Large intestine (tissue), 3 donors: ENCODE measurements at regions not wholly inside any gene's neighbourhood (a gene's known extent, or its start where the extent isn't known, plus 50 kb on each side); places are given as distances from the start of the nearest gene placed in this dataset.

Source experiments
- DNase-seq, 2 donors: peaks; one replicate each; pipeline versions ENCODE4 v3.0.0 to v3.0.0-alpha.2; 2013
- H3K27ac ChIP-seq: one replicate; pipeline ENCODE4 v1.5.1; 2013; ENCODE audit warnings: low read length
- H3K27me3 ChIP-seq: 2 replicates; pipeline ENCODE4 v1.6.1; 2013; ENCODE audit warnings: low read length; ENCODE audit not compliant: control insufficient read depth, insufficient read depth
- H3K36me3 ChIP-seq: 2 replicates; pipeline ENCODE4 v1.6.1; 2013; ENCODE audit warnings: low read length; ENCODE audit not compliant: control insufficient read depth, insufficient read depth
- H3K4me1 ChIP-seq: one replicate; pipeline ENCODE4 v1.6.1; 2013; ENCODE audit warnings: low read length; ENCODE audit not compliant: control insufficient read depth, insufficient read depth
- H3K4me3 ChIP-seq: one replicate; pipeline ENCODE4 v1.5.1; 2013; ENCODE audit warnings: low read length
- H3K9me3 ChIP-seq: one replicate; pipeline ENCODE4 v1.6.1; 2013; ENCODE audit warnings: mild to moderate bottlenecking, low read depth, low read length, moderate library complexity; ENCODE audit not compliant: control insufficient read depth
- WGBS: methylation state at CpG from one replicate; pipeline ENCODE4 v1.1.5; 2013; ENCODE audit warnings: low lambda C conversion rate; ENCODE audit not compliant: insufficient coverage; 5-methylcytosine and 5-hydroxymethylcytosine counted together

DNA sequence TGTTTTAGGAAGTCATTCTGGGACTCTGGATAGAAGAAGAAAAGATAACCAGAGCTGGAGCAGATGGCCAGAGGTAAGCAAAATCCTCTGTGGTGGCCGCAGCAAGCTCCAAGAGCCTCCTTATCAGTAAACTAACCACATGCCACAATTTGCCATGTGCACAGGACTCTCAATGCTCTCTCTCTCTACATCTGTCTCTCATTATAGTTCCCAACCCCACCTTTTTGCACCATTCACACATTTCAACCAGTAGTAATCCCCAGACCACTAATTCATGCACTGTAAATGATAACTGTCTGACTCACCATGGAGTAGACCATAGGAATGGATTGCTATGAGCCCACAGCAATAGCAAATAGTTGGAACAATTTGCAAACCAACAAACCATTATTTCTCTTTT is 526.1 kb downstream of the TLR4 start:
- Histone ChIP-seq H3K4me1 (no peaks in the 10 kb centered on the region), H3K36me3 (no peaks in the 10 kb centered on the region), H3K9me3 (no peaks in the 10 kb centered on the region), H3K27ac (no peak overlapping the region), H3K27me3 (no peaks in the 10 kb centered on the region), H3K4me3 (no peak overlapping the region)
- DNase-seq: no peak
- no CpG with 5 or more reads among the region's 1 CpG for WGBS

DNA sequence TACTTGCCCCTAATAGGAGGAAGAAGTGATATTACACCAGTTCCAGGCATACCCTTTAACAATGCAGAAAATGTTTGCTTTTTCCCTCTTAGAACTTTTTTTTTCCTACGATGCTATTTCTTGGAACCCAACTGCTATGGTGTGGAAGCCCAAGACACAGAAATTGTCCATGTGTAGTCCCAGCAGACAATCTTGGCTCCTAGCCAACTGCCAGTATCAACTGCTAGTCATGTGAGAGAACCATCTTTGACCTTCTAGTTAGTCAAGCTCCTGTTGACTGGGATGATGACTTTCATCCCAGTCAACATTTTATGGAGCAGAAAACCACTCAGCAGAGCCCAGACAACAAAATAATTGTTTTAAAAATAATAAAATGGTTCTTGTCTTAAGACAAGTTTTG is 532.4 kb downstream of the TLR4 start:
- H3K27me3 ChIP-seq: no peaks in the 10 kb centered on the region
- DNase-seq: no peak
- H3K36me3 ChIP-seq: no peaks in the 10 kb centered on the region
- no CpG with 5 or more reads among the region's 1 CpG for WGBS
- H3K4me1 ChIP-seq: no peaks in the 10 kb centered on the region
- no peaks in the 10 kb centered on the region for H3K9me3 ChIP-seq
- no peak overlapping the region for H3K4me3 ChIP-seq
- H3K27ac ChIP-seq: no peak overlapping the region

GRCh38 chr9:118238139-118238538 is 533.9 kb downstream of the TLR4 start:
- Histone ChIP-seq H3K36me3 (no peaks in the 10 kb centered on the region), H3K4me3 (no peak overlapping the region), H3K27ac (no peak overlapping the region), H3K4me1 (no peaks in the 10 kb centered on the region), H3K9me3 (no peaks in the 10 kb centered on the region), H3K27me3 (no peaks in the 10 kb centered on the region)
- DNase-seq: no peak

- no peaks in the 10 kb centered on the region for H3K4me1 ChIP-seq
- H3K4me3 ChIP-seq: no peak overlapping the region
- H3K27me3 ChIP-seq: no peaks in the 10 kb centered on the region
- no peak overlapping the region for H3K27ac ChIP-seq
- no peak for DNase-seq
- H3K9me3 ChIP-seq: no peaks in the 10 kb centered on the region
- no CpG with 5 or more reads among the region's 2 CpGs for WGBS
- H3K36me3 ChIP-seq: no peaks in the 10 kb centered on the region
Measured at GRCh38 chr9:118252027-118252426, 547.8 kb downstream of the TLR4 start.

GRCh38 chr9:118262191-118262590 is 558.0 kb downstream of the TLR4 start:
- Histone ChIP-seq H3K9me3 (no peaks in the 10 kb centered on the region), H3K27ac (no peak overlapping the region), H3K4me3 (no peak overlapping the region), H3K36me3 (no peaks in the 10 kb centered on the region), H3K4me1 (no peaks in the 10 kb centered on the region), H3K27me3 (no peaks in the 10 kb centered on the region)
- DNase-seq: no peak
- no CpG with 5 or more reads among the region's 1 CpG for WGBS

GRCh38 chr9:118263949-118264348 is 559.7 kb downstream of the TLR4 start:
- no peaks in the 10 kb centered on the region for H3K9me3 ChIP-seq

DNA sequence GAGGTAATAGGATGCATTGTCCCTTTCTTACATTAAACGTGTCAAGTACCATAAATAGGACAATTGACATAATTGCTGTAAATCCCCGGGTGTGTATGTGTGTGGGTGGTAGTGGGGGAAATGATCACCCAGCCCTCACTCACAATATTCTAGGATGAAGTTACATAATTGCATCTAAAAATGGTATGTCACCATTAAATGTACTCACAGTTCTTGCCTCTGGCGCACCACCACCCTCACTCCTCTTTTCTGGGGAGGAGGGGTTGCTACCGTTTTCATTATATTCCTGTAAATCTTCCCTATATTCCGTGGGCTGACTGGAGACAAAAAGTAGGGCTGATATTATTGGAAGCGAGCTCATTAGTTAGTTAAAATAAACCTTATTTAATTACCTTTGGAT is 563.8 kb downstream of the TLR4 start:
- Histone ChIP-seq H3K27ac (no peak overlapping the region), H3K9me3 (no peaks in the 10 kb centered on the region), H3K27me3 (no peaks in the 10 kb centered on the region), H3K4me3 (no peak overlapping the region), H3K4me1 (no peaks in the 10 kb centered on the region), H3K36me3 (no peaks in the 10 kb centered on the region)
- 89% methylated on average over 3 of the region's 6 CpGs for WGBS
- no peak for DNase-seq

More at GRCh38 chr9:118263949-118264348, 559.7 kb downstream of the TLR4 start:
- Histone ChIP-seq H3K27ac (no peak overlapping the region), H3K4me1 (no peaks in the 10 kb centered on the region), H3K27me3 (no peaks in the 10 kb centered on the region), H3K4me3 (no peak overlapping the region), H3K36me3 (no peaks in the 10 kb centered on the region)
- no peak for DNase-seq

DNA sequence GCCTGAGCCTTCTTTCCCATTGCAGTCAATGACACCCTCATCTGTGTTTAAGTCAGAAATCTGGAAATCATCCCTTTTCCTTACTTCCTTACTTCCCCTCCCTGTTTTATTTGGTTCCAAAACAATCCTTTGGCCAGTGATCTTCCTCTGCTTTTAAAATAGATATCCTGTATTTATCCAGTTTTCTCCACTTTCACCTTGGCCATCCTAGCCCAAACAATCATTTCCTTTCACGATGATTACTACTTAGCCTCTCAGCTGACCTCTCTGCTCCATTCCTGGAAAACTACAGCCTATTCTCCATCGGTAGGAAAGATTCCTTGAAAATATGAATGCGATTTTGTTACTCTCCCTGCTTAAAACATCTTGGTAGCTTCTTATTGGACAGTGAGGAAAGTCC is 565.4 kb downstream of the TLR4 start:
- no peaks in the 10 kb centered on the region for H3K9me3 ChIP-seq
- 71% methylated on average over 1 of the region's 3 CpGs for WGBS
- H3K27me3 ChIP-seq: no peaks in the 10 kb centered on the region
- no peak for DNase-seq
- H3K4me3 ChIP-seq: no peak overlapping the region
- no peak overlapping the region for H3K27ac ChIP-seq
- H3K4me1 ChIP-seq: no peaks in the 10 kb centered on the region
- no peaks in the 10 kb centered on the region for H3K36me3 ChIP-seq

- no peak for DNase-seq
- Histone ChIP-seq H3K4me3 (no peak overlapping the region), H3K36me3 (no peaks in the 10 kb centered on the region), H3K4me1 (no peaks in the 10 kb centered on the region), H3K27me3 (no peaks in the 10 kb centered on the region), H3K27ac (no peak overlapping the region), H3K9me3 (no peaks in the 10 kb centered on the region)
- 40% methylated on average over 1 of the region's 3 CpGs for WGBS
Measured at GRCh38 chr9:118271331-118271730, 567.1 kb downstream of the TLR4 start.

DNA sequence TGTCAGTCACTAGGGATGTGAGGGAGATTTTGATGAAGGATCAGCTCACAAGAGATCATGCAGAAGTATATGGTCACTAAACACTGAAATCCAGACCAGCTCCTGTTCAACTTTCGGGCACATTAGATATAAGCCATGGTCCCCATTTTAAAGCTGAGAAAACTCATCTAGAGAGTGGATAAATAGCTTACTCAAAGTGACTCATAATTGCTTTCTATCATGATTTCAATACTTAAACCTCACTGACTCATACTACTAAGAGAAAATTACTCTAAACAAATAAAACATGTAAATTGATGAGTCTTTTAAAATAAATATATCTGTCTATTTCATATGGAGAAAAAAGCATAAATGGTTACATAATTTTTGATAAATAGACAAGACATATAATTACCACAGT is 567.7 kb downstream of the TLR4 start:
- no CpG with 5 or more reads among the region's 1 CpG for WGBS
- Histone ChIP-seq H3K36me3 (no peaks in the 10 kb centered on the region), H3K4me3 (no peak overlapping the region), H3K27ac (no peak overlapping the region), H3K27me3 (no peaks in the 10 kb centered on the region), H3K4me1 (no peaks in the 10 kb centered on the region), H3K9me3 (no peaks in the 10 kb centered on the region)
- no peak for DNase-seq

- no peaks in the 10 kb centered on the region for H3K9me3 ChIP-seq
- DNase-seq: peak in 1 of 2 donors; percentile 3
- no peaks in the 10 kb centered on the region for H3K4me1 ChIP-seq
Measured at GRCh38 chr9:118273048-118273447, 568.8 kb downstream of the TLR4 start.

More at GRCh38 chr9:118273048-118273447, 568.8 kb downstream of the TLR4 start:
- Histone ChIP-seq H3K27ac (no peak overlapping the region), H3K4me3 (no peak overlapping the region), H3K36me3 (no peaks in the 10 kb centered on the region), H3K27me3 (no peaks in the 10 kb centered on the region)
